ENCODE measurements at regions not wholly inside any gene's neighbourhood (a gene's known extent, or its start where the extent isn't known, plus 50 kb on each side); places are given as distances from the start of the nearest gene placed in this dataset.

DNA sequence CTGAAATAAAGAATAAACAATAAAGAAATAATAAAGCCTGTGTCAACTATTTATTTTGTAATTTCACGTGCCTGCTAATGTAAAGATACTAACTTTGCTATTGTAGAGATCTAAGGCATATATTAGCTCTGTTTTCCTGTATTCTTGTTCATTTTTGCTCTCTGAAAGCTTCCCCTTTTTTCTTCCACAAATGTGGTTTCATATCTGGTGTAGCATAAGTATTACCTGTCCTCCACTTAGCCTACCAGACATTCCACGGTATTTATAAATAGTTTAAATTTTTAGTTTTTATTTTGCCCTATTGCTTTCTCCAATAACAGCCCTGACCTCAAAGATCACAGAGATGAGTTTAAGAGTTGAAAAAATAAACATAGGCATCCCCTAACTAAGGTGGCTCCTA lies 92.6 kb upstream of the ATP2B1 start:
- TF ChIP-seq, protein P1, sequence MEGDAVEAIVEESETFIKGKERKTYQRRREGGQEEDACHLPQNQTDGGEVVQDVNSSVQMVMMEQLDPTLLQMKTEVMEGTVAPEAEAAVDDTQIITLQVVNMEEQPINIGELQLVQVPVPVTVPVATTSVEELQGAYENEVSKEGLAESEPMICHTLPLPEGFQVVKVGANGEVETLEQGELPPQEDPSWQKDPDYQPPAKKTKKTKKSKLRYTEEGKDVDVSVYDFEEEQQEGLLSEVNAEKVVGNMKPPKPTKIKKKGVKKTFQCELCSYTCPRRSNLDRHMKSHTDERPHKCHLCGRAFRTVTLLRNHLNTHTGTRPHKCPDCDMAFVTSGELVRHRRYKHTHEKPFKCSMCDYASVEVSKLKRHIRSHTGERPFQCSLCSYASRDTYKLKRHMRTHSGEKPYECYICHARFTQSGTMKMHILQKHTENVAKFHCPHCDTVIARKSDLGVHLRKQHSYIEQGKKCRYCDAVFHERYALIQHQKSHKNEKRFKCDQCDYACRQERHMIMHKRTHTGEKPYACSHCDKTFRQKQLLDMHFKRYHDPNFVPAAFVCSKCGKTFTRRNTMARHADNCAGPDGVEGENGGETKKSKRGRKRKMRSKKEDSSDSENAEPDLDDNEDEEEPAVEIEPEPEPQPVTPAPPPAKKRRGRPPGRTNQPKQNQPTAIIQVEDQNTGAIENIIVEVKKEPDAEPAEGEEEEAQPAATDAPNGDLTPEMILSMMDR (IDR thresholded peaks at IDR 0.05; ENCODE audit: borderline replicate concordance, extremely low read depth, low read length, poor library complexity, severe bottlenecking) = no peak
- no peak for TF ChIP-seq EZH2 (IDR thresholded peaks at IDR 0.05; ENCODE audit: borderline replicate concordance, low read depth, low read length, severe bottlenecking)
